HG03280 (cell line): ENCODE measurements at regions not wholly inside any gene's neighbourhood (a gene's known extent, or its start where the extent isn't known, plus 50 kb on each side); places are given as distances from the start of the nearest gene placed in this dataset.

Source experiments
- ATAC-seq: cut with Tn5 transposase; IDR thresholded peaks from one replicate; pipeline ENCODE4 v1.9.1; 2021; ENCODE audit warnings: mild to moderate bottlenecking, moderate library complexity; ENCODE audit not compliant: unreplicated experiment

- no peak for ATAC-seq
These were observed 233.3 kb upstream of the TAS2R1 start for GRCh38 chr5:9863486-9863885.

- ATAC-seq, result no peak
These were observed 231.6 kb upstream of the TAS2R1 start for GRCh38 chr5:9861666-9862256.

- no peak for ATAC-seq
These were observed 229.7 kb upstream of the TAS2R1 start for GRCh38 chr5:9859808-9860207.

- no peak for ATAC-seq
These were observed 227.9 kb upstream of the TAS2R1 start for GRCh38 chr5:9858043-9858442.

GRCh38 chr5:9853309-9853708, 223.2 kb upstream of the TAS2R1 start:
- no peak for ATAC-seq

GRCh38 chr5:9852671-9853070, 222.5 kb upstream of the TAS2R1 start:
- no peak for ATAC-seq

- no peak for ATAC-seq
These were observed 221.3 kb upstream of the TAS2R1 start for GRCh38 chr5:9851458-9851857.

- ATAC-seq, result no peak
These were observed 220.3 kb upstream of the TAS2R1 start for GRCh38 chr5:9850456-9850855.

GRCh38 chr5:9847631-9848030, 217.5 kb upstream of the TAS2R1 start:
- ATAC-seq, result no peak

GRCh38 chr5:9845185-9845584, 215.0 kb upstream of the TAS2R1 start:
- no peak for ATAC-seq

GRCh38 chr5:9841516-9842170, 211.5 kb upstream of the TAS2R1 start:
- no peak for ATAC-seq

- no peak for ATAC-seq
These were observed 208.8 kb upstream of the TAS2R1 start for GRCh38 chr5:9838916-9839315.

- ATAC-seq, result no peak
These were observed 205.0 kb upstream of the TAS2R1 start for GRCh38 chr5:9834871-9835770.

- ATAC-seq, result no peak
These were observed 203.7 kb upstream of the TAS2R1 start for GRCh38 chr5:9833871-9834270.

- no peak for ATAC-seq
These were observed 202.8 kb upstream of the TAS2R1 start for GRCh38 chr5:9832921-9833320.

- no peak for ATAC-seq
These were observed 201.7 kb upstream of the TAS2R1 start for GRCh38 chr5:9831823-9832222.

- no peak for ATAC-seq
These were observed 200.0 kb upstream of the TAS2R1 start for GRCh38 chr5:9830184-9830583.

- no peak for ATAC-seq
These were observed 199.5 kb upstream of the TAS2R1 start for GRCh38 chr5:9829621-9830020.

GRCh38 chr5:9820691-9821449, 190.7 kb upstream of the TAS2R1 start:
- no peak for ATAC-seq

GRCh38 chr5:9818340-9818845, 188.2 kb upstream of the TAS2R1 start:
- ATAC-seq, result no peak

- ATAC-seq, result no peak
These were observed 187.7 kb upstream of the TAS2R1 start for GRCh38 chr5:9817819-9818218.
